CD14-positive monocyte (primary cell): ENCODE measurements at regions not wholly inside any gene's neighbourhood (a gene's known extent, or its start where the extent isn't known, plus 50 kb on each side); places are given as distances from the start of the nearest gene placed in this dataset.

Source experiments
- DNase-seq, 3 donors: peaks; one replicate each; pipeline ENCODE4 v3.0.0-alpha.2; 2011 to 2022
- H2AFZ ChIP-seq: 2 replicates; pipeline ENCODE4 v1.6.0; 2012; ENCODE audit warnings: mild to moderate bottlenecking, low read depth, low read length, inconsistent platforms; ENCODE audit not compliant: insufficient read depth, poor library complexity, severe bottlenecking
- H3K27ac ChIP-seq, 2 donors: 1 replicate in 1 of 2; 2 replicates in 1 of 2; pipeline ENCODE4 v1.5.1; 2012 to 2013; ENCODE audit warnings: low read length in 2 of 2, control low read depth in 1 of 2, inconsistent platforms in 1 of 2, low read depth in 1 of 2, mild to moderate bottlenecking in 1 of 2
- H3K27me3 ChIP-seq, 2 donors: one replicate each; pipeline versions ENCODE4 v1.6.0 to v1.6.1; 2011 to 2013; ENCODE audit warnings: low read length in 2 of 2; ENCODE audit not compliant: control insufficient read depth in 2 of 2, insufficient read depth in 2 of 2
- H3K36me3 ChIP-seq, 2 donors: replicated peaks in 1 of 2; 1 replicate in 1 of 2; 2 replicates in 1 of 2; pipeline versions ENCODE4 v1.5.1 to v1.6.1; 2012 to 2013; ENCODE audit warnings: low read length in 2 of 2, control low read depth in 1 of 2, inconsistent platforms in 1 of 2, mild to moderate bottlenecking in 1 of 2; ENCODE audit not compliant: insufficient read depth in 2 of 2, control insufficient read depth in 1 of 2
- H3K4me1 ChIP-seq, 2 donors: 1 replicate in 1 of 2; 2 replicates in 1 of 2; pipeline versions ENCODE4 v1.5.1 to v1.6.1; 2012 to 2013; ENCODE audit warnings: low read length in 2 of 2, control low read depth in 1 of 2, inconsistent platforms in 1 of 2, mild to moderate bottlenecking in 1 of 2, moderate library complexity in 1 of 2; ENCODE audit not compliant: insufficient read depth in 2 of 2, control insufficient read depth in 1 of 2
- H3K4me2 ChIP-seq: replicated peaks from 2 replicates; pipeline ENCODE3; 2012; ENCODE audit warnings: low read length, moderate library complexity, mild to moderate bottlenecking; ENCODE audit not compliant: poor library complexity, severe bottlenecking; ENCODE audit errors: extremely low read depth
- H3K4me3 ChIP-seq, 3 experiments: fragments of 200-600 bp in 1 of 3; sonication (generic) in 1 of 3; replicated peaks in 1 of 3; 1 replicate in 2 of 3; 2 replicates in 1 of 3; pipeline ENCODE4 v1.5.1; 2011 to 2013; ENCODE audit warnings: low read length in 3 of 3, mild to moderate bottlenecking in 3 of 3, control low read depth in 2 of 3, low read depth in 2 of 3, inconsistent platforms in 1 of 3, moderate library complexity in 1 of 3
- H3K79me2 ChIP-seq: 2 replicates; pipeline ENCODE4 v1.6.0; 2012; ENCODE audit warnings: mild to moderate bottlenecking, control low read depth, inconsistent platforms, low read length, moderate library complexity; ENCODE audit not compliant: insufficient read depth
- H3K9ac ChIP-seq: 2 replicates; pipeline ENCODE4 v1.6.0; 2017; ENCODE audit warnings: low read length, mild to moderate bottlenecking; ENCODE audit not compliant: insufficient read depth, poor library complexity, severe bottlenecking
- H3K9me3 ChIP-seq, 2 donors: replicated peaks in 1 of 2; 1 replicate in 1 of 2; 2 replicates in 1 of 2; pipeline versions ENCODE4 v1.5.1 to v1.6.1; 2012 to 2013; ENCODE audit warnings: low read length in 2 of 2, control low read depth in 1 of 2; ENCODE audit not compliant: control insufficient read depth in 1 of 2, insufficient read depth in 1 of 2
- H4K20me1 ChIP-seq: 2 replicates; pipeline ENCODE4 v1.6.0; 2012; ENCODE audit warnings: mild to moderate bottlenecking, low read length, control low read depth, moderate library complexity; ENCODE audit not compliant: insufficient read depth
- H3K27ac Mint-ChIP-seq, 7 donors: one replicate each; pipeline ENCODE4 v1.8.0; 2020; ENCODE audit warnings: mild to moderate bottlenecking in 7 of 7, mixed read lengths in 7 of 7, moderate library complexity in 6 of 7, inconsistent platforms in 2 of 7
- H3K27me3 Mint-ChIP-seq, 3 donors: one replicate each; pipeline ENCODE4 v1.8.0; 2021 to 2022; ENCODE audit warnings: low read depth in 3 of 3, mild to moderate bottlenecking in 3 of 3, mixed read lengths in 3 of 3, moderate library complexity in 3 of 3, inconsistent platforms in 1 of 3
- H3K36me3 Mint-ChIP-seq, 2 donors: one replicate each; pipeline ENCODE4 v1.8.0; 2020; ENCODE audit warnings: mixed read lengths in 2 of 2, inconsistent platforms in 1 of 2, mild to moderate bottlenecking in 1 of 2
- H3K4me1 Mint-ChIP-seq: one replicate; pipeline ENCODE4 v1.8.0; 2020; ENCODE audit warnings: mild to moderate bottlenecking, mixed read lengths
- H3K4me3 Mint-ChIP-seq, 2 donors: one replicate each; pipeline ENCODE4 v1.8.0; 2020; ENCODE audit warnings: mild to moderate bottlenecking in 2 of 2, mixed read lengths in 2 of 2, moderate library complexity in 1 of 2
- H3K9me3 Mint-ChIP-seq, 7 donors: one replicate each; pipeline ENCODE4 v1.8.0; 2020 to 2022; ENCODE audit warnings: mixed read lengths in 7 of 7, mild to moderate bottlenecking in 6 of 7, moderate library complexity in 6 of 7, inconsistent platforms in 2 of 7
- CTCF ChIP-seq: fragments of 200-600 bp; IDR thresholded peaks from one replicate; pipeline ENCODE4 v1.8.0; 2022; ENCODE audit warnings: antibody characterized with exemption, mild to moderate bottlenecking
- WGBS: methylation state at CpG from one replicate; pipeline ENCODE4 v1.1.5; 2013; ENCODE audit warnings: missing lambda C conversion rate; ENCODE audit not compliant: insufficient coverage; 5-methylcytosine and 5-hydroxymethylcytosine counted together
- intact Hi-C, 2 donors: fragments of 100-400 bp; cut with micrococcal nuclease; formaldehyde crosslinking; loops; one replicate each; pipeline versions ENCODE4 v1.15.0 to v1.15.1; 2023

GRCh38 chr14:27098451-27098850, 500.6 kb upstream of the NOVA1 start:
- Histone ChIP-seq H3K9ac (no peak overlapping the region), H3K9me3 (peaks cover 0 to 3% of the 10 kb centered on the region in 2 donors), H3K27me3 (no peaks in the 10 kb centered on the region), H3K4me2 (no peak overlapping the region), H3K4me1 (no peaks in the 10 kb centered on the region), H3K4me3 (no peak overlapping the region), H2AFZ (no peak overlapping the region), H3K36me3 (no peaks in the 10 kb centered on the region), H3K27ac (no peak overlapping the region), H3K79me2 (no peaks in the 10 kb centered on the region), H4K20me1 (no peaks in the 10 kb centered on the region)
- intact Hi-C loops, result no loop called here
- no peak for DNase-seq
- WGBS, result no CpG with 5 or more reads among the region's 3 CpGs
- no peak for TF ChIP-seq CTCF
- Mint-ChIP-seq H3K4me1 (no peaks in the 10 kb centered on the region), H3K27ac (no peak overlapping the region), H3K36me3 (no peaks in the 10 kb centered on the region), H3K27me3 (peaks cover 0 to 2% (median 0%) of the 10 kb centered on the region in 3 donors), H3K4me3 (no peak overlapping the region), H3K9me3 (peaks cover 0 to 5% (median 0%) of the 10 kb centered on the region in 7 donors)

DNA sequence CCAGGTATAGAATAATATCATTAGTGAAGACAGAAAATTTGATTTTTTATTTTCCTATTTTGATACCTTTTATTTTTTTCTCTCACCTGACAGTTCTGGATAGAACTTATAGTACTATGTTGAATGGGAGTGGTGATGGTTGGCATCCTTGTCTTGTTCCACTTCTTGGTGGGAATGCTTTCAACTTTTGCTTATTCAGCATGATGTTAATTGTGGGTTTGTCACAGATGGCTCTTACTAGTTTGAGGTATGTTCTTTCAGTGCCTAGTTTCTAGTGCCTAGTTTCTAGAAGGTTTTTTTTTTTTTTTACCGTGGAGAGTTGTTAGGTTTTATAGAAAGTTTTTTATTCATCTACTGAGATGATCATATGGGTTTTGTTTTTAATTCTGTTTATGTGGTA, 516.3 kb upstream of the NOVA1 start:
- Mint-ChIP-seq H3K9me3 (peaks cover 0 to 6% (median 0%) of the 10 kb centered on the region in 7 donors), H3K27me3 (no peaks in the 10 kb centered on the region), H3K4me3 (no peak overlapping the region), H3K27ac (no peak overlapping the region), H3K4me1 (no peaks in the 10 kb centered on the region), H3K36me3 (no peaks in the 10 kb centered on the region)
- H3K9me3 ChIP-seq, result peaks cover 0 to 2% of the 10 kb centered on the region in 2 donors
- no peak overlapping the region for H2AFZ ChIP-seq
- no CpG with 5 or more reads among the region's 1 CpG for WGBS
- intact Hi-C loops, result no loop called here
- DNase-seq, result no peak
- no peak overlapping the region for H3K27ac ChIP-seq
- H3K4me3 ChIP-seq, result no peak overlapping the region
- H3K27me3 ChIP-seq, result no peaks in the 10 kb centered on the region
- H3K9ac ChIP-seq, result no peak overlapping the region
- no peak overlapping the region for H3K4me2 ChIP-seq
- TF ChIP-seq CTCF, result no peak
- H3K79me2 ChIP-seq, result no peaks in the 10 kb centered on the region
- H3K36me3 ChIP-seq, result no peaks in the 10 kb centered on the region
- no peaks in the 10 kb centered on the region for H4K20me1 ChIP-seq
- H3K4me1 ChIP-seq, result no peaks in the 10 kb centered on the region
